ENCODE measurements at regions not wholly inside any gene's neighbourhood (a gene's known extent, or its start where the extent isn't known, plus 50 kb on each side); places are given as distances from the start of the nearest gene placed in this dataset.
"Not testable (repeated sequence)": the region's sequence is repeated elsewhere in the genome, so short reads cannot be mapped to it uniquely, and the experiment has no call there.

DNA sequence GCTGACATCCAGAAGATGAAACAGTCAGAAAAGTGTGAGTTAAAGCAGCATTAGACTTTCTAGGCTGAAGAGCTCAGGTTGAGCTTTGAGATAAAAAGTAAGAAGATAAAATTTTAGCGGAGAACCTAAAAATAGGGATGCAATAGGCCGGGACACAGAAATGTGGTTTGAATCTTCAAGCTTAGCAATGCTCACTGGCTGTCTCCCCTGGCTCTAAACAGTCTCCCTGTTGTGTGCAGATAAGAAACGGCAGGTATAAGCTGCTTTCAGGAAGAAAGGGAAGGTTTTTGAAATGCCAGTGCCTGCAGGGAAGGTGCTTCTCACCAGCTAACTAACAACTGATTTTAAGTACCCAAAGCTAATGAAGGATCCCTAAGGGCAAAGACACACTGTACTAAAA lies 718.7 kb upstream of the SGO1 start:
- no peak for DNase-seq

GRCh38 chr3:20898962-20899361 lies 713.0 kb upstream of the SGO1 start:
- DNase-seq, result no peak

- DNase-seq, result no peak
These were observed 704.1 kb upstream of the SGO1 start for GRCh38 chr3:20890111-20890519.

DNA sequence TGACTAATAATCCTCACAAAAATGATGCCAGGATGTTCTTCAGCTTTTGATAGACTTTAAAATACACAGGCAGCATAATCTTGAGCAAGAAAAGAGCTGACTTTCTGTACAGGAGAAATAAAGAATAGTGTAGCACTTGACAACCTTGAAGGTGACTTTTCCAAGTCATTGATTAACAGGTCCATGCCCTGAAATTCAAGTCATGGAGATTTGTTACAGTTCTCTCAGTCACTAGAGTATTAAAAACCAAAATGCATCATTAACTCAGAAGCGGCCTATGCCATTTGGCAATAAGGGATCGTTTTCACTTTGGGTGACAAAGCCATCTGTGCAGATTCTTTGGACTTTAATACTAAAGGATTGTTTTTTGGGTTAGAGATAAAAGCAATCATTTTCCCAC lies 692.7 kb upstream of the SGO1 start:
- DNase-seq, result no peak

GRCh38 chr3:20873235-20873634 lies 687.2 kb upstream of the SGO1 start:
- no peak for DNase-seq

DNA sequence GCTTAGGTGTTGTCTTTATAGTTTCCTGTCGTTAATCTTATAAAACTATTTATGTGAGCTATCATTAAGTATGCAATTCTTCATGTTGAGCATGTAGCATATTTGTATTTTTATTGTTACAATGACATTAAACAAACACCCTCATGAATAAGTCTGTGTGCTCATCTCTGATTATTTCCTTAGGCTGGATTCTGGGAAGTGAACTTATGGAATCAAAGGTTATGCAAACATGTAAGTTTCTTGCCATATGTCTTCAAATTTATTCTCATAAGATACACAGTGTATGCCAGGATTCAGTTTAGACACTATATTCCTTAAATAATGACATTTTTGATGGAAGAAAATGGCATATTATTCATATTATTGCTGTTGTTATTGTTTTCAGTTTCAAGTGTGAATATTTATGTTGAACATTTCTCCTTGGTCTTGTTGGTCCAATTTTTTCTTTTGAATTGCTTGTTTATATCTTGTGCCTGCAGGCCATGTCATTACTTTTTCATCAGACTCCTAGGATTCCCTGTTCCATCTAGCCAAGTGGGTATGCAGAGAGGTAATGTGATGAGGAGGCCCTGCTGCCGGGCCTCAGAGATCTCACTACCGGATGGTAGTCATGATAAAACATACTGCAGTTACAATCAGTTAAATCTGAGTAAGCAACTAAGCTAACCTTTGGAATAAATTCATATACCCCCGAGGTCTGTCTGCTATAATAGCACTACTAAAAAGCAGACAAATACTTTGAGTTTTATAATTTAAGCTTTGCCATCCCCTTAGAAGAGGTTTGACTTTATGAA lies 684.3 kb upstream of the SGO1 start:
- DNase-seq, result no peak

DNA sequence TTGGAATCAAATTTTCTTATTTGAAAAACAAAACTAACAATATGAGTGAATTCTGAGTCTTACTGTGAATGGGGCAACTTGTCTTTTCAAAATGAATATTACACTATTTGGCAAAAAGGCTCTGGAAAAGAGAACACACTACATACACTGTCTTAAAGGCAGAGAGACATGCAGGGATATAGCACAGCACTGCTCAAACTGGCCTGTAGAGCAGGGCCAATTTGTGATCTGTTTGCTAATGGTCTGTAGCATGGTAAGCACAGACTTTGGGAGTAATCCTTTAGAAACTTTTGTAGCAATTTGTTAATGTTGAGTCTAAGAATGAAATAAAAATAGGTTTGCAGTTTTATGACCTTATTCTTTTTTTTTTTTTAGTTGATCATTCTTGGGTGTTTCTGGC lies 679.8 kb upstream of the SGO1 start:
- DNase-seq, result no peak

DNA sequence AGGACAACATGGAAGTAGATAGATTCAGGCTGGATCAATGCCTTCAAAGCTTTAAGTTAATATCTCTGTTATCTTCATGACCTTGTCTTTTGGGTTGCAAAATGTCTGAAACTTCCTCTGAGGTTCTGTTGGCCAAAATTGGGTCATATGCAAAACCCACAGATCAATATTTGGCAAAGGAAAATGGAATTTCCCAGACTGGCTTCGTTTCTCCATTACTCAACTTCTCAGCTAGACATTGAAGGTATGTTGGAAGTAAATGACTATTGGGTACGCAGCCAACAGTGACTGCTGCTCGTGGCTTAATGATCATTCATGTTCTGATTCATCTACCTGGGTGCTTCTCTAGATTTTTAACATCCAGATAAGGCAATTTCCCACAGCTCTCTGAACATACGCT lies 675.4 kb upstream of the SGO1 start:
- no peak for DNase-seq

GRCh38 chr3:20857636-20858035 lies 671.6 kb upstream of the SGO1 start:
- DNase-seq, result no peak

- no peak for DNase-seq
These were observed 667.9 kb upstream of the SGO1 start for GRCh38 chr3:20853890-20854289.

GRCh38 chr3:20852712-20853111 lies 666.7 kb upstream of the SGO1 start:
- no peak for DNase-seq

DNA sequence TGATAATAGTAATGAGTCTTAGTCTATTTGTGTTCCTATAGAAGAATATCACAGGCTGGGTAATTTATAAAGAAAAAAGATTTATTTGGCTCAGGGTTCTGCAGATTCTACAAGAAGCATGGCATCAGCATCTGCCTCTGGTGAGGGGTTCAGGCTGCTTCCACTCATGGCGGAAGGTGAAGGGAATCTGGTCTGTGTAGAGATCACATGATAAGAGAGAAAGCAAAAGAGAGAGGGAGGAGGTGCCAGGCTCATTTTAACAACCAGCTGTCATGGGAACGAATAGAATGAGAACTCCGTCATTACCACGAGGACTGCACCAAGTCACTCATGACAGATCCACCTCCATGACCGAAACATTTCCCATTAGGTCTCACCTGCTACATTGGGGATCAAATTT lies 664.0 kb upstream of the SGO1 start:
- no peak for DNase-seq

DNA sequence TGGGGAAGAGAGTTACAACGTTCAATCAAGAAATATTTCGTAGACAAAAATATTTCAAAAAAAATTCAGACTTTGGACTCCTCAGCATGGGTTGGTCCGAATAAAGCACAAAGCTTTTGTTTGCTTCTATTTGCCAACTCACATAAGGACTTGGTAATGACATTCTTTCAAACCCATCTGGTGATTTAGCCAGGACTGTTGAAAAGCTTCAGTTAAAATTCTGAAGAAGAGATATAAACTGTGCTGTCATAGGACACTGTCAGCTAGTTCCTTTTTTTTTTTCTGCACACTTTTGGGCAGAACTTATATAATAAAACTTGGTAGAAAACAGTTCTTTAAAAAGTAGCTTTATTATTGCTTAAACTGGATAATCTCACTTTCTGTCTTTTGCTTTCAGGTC lies 660.8 kb upstream of the SGO1 start:
- no peak for DNase-seq

DNA sequence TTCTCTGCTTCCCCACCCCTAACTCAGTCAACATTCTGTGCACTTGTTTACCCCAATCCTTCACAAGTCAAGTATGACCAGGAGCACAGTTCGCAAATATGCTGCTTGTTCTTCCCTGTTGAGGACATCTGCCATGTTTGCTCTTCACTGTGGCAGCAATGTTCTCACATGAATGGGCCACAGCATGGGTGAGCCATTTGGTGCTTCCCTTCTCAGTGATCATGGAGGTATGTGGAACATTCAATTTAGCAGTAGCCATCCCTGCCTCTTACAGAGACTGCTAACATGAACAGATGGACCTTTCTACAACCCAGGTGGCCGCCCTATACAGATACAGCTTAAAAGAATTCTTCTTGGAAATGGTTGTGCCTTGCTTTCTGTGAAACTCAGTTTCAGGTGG lies 660.1 kb upstream of the SGO1 start:
- no peak for DNase-seq

GRCh38 chr3:20844851-20845250 lies 658.8 kb upstream of the SGO1 start:
- no peak for DNase-seq

DNA sequence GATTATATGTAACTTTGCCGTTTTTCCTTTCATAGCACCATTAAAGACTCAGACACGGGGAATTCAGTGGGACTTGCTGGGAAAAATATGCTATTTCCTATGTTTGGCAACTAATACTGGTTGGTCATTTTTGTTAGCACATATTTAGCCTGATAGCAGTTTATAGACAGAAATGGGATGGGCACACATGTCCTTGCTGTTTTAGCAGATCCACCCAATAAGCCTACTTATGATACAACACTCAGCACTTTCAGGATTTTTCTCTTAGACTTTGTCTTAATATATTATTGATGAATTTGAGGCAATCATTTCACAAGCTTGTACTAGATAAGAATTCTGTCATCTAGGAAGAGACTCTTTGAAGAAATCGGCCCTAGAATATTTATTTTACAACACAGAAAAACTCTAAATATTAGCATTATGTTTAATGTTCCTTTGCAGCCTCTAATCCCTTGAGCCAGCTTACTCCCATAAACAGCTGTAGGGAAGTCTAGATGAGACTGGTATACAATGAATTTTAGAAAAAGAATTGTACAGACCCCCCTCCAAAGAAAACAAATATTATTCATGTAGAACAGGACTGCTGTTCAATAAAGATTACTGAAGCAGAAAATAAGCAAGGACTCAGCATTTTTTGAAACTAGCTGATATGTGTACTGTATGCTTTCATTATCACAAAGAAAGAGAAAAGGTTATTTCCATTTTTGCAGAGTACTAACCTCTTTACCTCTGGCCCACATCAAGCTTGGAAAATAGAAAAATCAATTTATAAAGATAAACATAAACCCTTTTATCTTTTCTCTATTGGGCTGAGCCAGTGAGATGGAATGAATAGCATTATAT lies 656.8 kb upstream of the SGO1 start:
- no peak for DNase-seq

GRCh38 chr3:20842002-20842401 lies 656.0 kb upstream of the SGO1 start:
- DNase-seq, result no peak

GRCh38 chr3:20837676-20838302 lies 651.8 kb upstream of the SGO1 start:
- peak in 1 of 2 experiments; percentile 15 for DNase-seq

DNA sequence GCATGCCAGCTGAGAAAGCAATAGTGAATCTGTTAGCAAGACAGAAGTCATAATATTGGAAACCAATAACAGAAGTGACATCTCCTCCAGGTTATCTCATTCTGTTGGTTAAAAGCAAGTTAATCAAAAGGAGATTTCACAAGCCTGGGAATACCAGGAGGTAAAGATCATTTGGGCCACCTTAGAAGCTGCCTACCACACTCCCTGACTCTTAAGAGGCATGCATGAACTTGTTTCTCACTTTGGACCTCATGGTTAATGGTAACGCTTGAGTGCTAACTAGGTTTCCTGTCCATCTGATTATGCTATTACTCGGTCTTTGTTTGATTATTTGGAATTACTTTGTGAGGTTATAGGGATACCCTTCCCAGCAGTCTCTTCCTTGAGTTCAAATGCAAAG lies 650.8 kb upstream of the SGO1 start:
- DNase-seq, result no peak

DNA sequence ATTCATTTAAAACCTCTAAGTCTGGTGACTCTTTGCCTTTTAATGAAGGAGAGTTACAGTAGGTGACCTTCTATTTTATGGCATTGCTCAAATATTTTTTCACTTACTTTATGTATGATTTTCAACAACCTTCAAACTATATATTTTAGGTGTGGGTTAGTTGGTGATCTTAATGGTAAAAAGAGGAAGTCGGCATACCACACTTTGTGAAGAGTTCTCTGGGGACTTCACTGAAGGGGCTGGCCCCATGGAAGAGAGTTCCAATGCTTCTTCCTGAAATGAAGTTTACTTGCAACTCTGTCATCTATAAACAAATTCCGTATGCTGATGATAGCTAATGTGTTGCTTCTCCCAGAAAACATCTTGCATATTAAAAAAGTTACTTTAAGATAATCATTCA lies 647.0 kb upstream of the SGO1 start:
- no peak for DNase-seq

DNA sequence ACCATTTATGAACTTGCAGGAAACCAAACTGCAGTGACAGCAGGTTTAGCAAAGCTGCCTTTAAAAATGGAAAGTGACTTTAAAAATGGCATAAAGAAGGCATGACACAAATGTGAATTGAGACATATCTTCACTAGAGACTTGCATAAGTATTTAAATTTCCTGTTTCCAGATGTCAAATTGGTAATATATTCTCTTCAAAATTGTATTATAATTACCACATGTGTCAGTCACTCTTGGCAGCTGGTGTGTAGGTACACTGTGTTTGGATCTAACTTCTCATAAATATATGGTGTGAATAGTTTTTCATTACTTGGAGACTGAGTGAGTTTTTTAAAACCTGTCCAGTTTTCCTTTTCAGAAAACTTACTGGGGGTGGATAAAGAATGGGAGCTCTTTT lies 636.2 kb upstream of the SGO1 start:
- no peak for DNase-seq

GRCh38 chr3:20820872-20821271 lies 634.9 kb upstream of the SGO1 start:
- DNase-seq, result not testable (repeated sequence)

GRCh38 chr3:20811631-20812030 lies 625.6 kb upstream of the SGO1 start:
- no peak for DNase-seq

- DNase-seq, result no peak
These were observed 625.0 kb upstream of the SGO1 start for GRCh38 chr3:20811006-20811405.

Data from NCI-H187 (cell line).